Lower leg skin (tissue), 3 donors: ENCODE measurements at regions not wholly inside any gene's neighbourhood (a gene's known extent, or its start where the extent isn't known, plus 50 kb on each side); places are given as distances from the start of the nearest gene placed in this dataset.

ENCODE experiments used
- POLR2A ChIP-seq, 2 donors: fragments of 450-650 bp; IDR thresholded peaks; one replicate each; pipeline ENCODE4 v1.6.1; 2016 to 2017; ENCODE audit warnings: antibody characterized with exemption in 2 of 2, mild to moderate bottlenecking in 1 of 2, moderate library complexity in 1 of 2
- TF ChIP-seq, protein P1 (sequence below), 3 donors: fragments of 450-650 bp; IDR thresholded peaks; one replicate each; pipeline ENCODE4 v1.5.1; 2016; ENCODE audit warnings: antibody characterized with exemption in 3 of 3, mild to moderate bottlenecking in 3 of 3, moderate library complexity in 2 of 3

GRCh38 chr9:1157836-1158235 is 107.7 kb downstream of the DMRT2 start:
- TF ChIP-seq, protein P1, sequence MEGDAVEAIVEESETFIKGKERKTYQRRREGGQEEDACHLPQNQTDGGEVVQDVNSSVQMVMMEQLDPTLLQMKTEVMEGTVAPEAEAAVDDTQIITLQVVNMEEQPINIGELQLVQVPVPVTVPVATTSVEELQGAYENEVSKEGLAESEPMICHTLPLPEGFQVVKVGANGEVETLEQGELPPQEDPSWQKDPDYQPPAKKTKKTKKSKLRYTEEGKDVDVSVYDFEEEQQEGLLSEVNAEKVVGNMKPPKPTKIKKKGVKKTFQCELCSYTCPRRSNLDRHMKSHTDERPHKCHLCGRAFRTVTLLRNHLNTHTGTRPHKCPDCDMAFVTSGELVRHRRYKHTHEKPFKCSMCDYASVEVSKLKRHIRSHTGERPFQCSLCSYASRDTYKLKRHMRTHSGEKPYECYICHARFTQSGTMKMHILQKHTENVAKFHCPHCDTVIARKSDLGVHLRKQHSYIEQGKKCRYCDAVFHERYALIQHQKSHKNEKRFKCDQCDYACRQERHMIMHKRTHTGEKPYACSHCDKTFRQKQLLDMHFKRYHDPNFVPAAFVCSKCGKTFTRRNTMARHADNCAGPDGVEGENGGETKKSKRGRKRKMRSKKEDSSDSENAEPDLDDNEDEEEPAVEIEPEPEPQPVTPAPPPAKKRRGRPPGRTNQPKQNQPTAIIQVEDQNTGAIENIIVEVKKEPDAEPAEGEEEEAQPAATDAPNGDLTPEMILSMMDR (IDR thresholded peaks at IDR 0.05): no peak
- no peak for TF ChIP-seq POLR2A (IDR thresholded peaks at IDR 0.05)
